HG03460 (cell line): ENCODE measurements at regions not wholly inside any gene's neighbourhood (a gene's known extent, or its start where the extent isn't known, plus 50 kb on each side); places are given as distances from the start of the nearest gene placed in this dataset.

Experiments
- ATAC-seq: cut with Tn5 transposase; IDR thresholded peaks from one replicate; pipeline ENCODE4 v1.9.1; 2021; ENCODE audit not compliant: unreplicated experiment

DNA sequence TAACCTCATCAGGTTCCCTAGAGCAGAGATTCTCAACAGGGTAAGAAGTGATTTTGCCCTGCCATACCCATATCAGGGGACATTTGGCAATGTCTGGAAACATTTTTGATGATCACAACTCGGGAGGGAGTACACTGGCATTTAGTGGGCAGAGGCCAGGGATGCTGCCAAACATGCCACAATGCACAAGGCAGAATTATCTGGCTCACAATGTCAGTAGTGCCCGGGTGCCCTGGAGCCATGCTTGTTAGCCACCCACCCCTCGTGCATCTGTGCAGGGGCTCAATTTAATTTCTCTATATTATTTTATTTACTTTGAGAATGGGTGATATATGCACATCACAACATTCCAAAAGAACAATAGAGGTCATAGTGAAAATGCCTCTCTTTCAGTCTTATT is 82.0 kb upstream of the DHX15 start:
- ATAC-seq = no peak

DNA sequence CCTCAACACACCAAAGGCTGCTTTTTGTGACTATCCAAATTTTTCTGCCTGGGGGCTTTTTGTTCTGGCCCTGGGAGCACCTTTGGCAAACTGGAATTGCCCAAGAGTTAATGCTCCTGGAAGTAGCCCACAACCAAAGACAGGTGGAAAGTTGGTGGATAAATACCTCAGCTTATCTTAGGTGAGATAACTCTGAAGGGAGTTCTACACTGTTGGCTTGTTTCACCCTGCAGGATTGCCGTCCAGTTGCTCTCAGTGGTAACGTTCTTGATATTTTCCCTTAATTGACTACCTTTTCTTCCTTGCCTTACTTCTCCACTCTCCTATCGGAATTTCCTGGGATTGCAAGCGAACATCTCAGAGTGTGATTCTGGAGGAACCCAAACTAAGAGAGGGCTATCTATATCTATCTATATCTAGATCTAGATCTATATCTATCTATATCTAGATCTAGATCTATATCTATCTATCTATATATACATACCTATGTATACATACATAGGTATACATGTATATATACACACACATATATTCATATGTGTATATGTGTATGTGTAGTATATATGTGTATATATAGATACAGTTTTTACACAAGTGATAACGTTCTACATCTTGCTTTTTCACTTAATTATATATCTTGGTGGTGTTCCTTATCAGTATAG is 82.6 kb upstream of the DHX15 start:
- ATAC-seq = no peak

DNA sequence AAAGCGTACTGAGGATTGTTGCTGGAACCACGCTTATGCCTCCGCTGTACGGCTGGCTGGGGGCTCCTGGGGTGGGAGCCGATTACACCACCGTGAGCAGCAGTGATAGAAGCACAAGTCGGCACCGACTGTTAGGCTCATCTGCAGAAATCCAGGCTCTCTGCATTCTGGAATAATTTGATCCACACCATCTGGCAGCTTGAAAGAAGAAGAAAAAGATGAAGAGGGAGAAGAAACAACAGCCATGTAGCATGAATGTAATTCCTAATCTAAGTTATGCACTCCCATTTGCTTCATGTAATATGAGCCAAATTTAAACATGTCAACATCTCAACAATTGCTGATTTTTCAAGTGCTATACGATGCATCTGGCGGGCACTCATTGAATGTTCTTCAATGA is 84.6 kb upstream of the DHX15 start:
- ATAC-seq = no peak

DNA sequence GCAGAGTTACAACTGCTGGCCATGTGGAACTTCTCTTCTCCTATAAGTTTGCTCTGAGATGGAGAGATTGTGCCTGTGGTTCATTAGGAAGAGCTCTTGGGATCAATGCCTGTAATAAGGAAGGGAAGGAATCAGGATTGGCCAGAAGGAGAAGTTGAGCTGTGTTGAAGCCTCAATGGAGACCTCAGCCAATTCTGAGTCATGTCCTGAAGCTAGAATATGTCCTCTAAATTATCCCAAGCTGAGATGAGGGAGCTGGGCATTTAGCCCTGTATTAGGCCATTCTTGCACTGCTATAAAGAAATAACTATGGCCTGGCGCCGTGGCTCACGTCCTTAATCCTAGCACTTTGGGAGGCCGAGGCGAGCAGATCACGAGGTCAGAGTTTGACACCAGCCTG is 85.4 kb upstream of the DHX15 start:
- ATAC-seq = no peak

DNA sequence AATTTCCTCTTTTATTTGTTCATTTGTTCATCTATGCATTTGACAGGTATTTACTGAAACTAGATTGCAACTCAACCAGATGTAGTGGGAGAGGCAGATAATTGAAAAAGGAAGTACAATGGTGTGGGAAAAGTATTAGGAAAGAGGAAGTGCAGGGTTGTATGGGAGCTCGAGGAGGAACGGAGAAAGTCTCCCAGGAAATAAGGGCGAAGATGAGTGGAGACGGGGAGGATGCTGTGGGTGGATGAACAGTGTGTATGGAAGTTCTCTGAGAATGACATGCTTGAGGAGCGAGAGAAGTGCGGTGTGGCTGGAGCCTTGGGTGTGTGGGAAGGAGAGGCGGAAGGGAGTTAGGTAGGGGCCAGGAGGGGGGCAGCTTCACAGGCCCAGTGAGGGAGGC is 87.5 kb upstream of the DHX15 start:
- no peak for ATAC-seq

DNA sequence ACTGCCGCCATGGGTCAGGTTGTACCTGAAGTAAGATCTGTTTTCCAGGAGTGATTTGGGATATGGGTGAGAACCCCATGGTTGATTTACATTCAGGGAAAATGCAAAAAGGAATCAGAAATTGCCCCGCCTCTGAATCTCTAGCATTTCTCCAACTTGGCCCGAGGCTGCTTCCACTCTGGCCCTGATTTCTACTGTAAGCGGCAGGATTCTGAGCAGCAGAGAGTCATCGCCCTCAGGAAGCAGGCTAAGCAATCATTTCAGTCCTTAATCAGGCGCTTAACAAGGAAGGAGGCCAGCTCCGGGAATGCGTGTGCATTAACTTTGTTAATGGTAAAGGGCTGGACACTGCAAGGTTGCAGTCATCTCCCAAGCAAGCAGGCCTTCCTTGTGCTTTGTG is 88.5 kb upstream of the DHX15 start:
- ATAC-seq = no peak

DNA sequence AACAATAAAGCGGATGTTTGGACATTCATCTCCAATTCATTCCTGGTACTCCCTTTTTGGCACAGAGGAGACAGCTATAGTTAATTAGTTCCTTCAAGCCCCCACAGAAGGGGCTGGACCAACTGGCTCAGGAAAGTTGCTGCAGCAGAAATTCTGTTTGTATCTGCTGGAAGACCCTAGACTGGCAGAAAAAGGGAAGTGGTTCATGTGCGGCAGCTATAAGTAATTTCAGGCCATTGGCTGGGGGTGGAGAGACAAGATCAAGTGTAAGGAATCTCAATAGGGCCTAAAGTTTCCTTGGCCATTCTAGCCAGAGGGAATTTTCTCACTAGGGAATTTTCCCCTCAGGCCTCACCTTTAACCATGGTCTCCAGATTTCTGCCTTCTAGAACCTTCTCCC is 89.9 kb upstream of the DHX15 start:
- ATAC-seq = no peak

DNA sequence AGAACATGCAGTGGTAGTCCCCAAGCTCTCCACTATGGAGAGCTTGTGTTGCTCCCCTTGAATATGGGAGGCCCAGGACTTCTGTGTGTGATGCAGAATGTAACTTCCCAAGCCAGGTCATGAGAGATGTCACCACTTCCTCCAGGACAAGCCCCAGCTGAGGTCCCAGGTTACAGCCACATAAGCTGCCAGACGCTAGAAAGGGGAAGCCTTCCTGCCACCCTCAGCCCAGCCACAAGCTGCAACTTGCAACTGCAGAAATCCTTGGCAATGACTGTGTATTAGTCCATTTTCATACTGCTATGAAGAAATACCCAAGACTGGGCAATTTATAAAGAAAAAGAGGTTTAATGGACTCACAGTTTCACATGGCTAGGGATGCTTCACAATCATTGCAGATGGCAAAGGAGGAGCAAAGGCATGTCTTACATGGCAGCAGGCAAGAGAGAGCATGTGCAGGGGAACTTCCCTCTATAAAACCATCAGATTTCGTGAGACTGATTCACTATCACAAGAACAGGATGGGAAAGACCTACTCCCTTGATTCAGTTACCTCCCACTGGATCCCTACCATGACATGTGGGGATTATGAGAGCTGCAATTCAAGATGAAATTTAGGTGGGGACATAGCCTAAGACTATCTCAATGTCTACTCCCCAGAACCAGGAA is 91.5 kb upstream of the DHX15 start:
- ATAC-seq = no peak

DNA sequence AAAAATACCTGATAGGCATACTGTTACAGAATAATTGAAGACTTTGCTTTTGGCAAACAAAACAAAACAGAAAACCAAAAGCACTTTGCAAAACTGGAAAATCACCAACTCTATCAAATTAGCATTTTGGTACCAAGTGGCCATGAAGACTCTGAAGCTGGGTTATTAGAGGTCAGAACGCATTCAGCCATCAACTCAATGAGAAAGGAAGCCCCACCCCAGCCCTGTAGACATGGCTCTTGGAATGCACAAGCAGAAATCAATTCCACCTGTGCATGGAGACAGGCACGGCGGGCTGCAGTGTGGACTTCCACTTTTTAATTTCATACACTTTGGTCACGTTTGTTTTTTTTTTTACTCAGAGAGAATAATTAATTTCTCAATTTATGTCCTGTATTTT is 93.6 kb upstream of the DHX15 start:
- no peak for ATAC-seq

DNA sequence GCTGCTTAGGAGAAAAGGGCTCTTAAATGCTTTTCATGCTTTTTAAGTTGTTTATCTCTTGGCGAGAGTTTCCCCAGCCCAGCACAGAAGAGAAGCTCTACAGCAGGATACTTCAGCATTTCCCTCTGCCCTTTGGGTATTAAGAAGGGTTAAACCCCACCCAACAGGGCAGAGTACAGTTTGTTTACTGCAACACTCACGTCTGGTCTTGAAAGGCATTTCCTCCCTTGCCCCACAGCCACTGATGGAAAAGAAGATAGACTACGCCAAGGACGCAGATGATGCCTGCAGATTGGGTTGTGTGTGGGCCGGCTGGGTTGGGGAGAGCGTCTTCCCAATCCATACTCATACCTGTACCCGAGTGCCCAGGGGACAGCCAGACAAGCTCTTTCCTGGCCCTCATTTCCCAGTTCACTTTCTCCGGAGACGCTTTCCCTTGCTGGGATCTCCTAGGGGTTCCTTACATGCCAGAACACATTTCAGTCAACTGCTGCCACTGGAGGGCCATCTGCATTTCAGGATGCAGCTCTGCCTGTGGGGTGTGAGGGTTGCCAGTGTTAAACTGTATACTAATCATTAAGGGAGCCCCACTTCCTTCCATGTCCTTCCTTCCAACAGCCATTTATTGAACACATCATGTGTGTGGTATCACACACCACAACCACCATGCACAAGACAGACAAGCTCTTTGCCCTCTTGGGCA is 96.5 kb upstream of the DHX15 start:
- no peak for ATAC-seq

DNA sequence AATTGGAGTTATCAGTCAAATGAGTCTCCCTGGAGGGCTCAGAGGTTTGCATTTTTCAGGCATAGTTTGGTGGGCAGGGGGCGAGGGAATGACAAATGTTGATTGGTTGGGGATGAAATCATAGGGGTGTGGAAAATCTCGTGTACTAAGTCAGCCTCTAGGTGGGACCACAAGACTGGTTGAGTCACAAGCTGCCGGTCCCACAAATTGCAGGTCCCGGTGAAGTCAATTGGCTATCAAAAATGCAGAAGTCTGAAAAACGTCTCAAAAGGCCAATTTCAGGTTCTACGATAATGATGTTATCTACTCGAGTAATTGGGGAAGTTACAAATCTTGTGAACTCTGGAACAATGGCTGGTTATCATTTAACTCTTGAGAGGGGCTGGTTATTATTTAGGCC is 98.8 kb upstream of the DHX15 start:
- ATAC-seq = no peak

DNA sequence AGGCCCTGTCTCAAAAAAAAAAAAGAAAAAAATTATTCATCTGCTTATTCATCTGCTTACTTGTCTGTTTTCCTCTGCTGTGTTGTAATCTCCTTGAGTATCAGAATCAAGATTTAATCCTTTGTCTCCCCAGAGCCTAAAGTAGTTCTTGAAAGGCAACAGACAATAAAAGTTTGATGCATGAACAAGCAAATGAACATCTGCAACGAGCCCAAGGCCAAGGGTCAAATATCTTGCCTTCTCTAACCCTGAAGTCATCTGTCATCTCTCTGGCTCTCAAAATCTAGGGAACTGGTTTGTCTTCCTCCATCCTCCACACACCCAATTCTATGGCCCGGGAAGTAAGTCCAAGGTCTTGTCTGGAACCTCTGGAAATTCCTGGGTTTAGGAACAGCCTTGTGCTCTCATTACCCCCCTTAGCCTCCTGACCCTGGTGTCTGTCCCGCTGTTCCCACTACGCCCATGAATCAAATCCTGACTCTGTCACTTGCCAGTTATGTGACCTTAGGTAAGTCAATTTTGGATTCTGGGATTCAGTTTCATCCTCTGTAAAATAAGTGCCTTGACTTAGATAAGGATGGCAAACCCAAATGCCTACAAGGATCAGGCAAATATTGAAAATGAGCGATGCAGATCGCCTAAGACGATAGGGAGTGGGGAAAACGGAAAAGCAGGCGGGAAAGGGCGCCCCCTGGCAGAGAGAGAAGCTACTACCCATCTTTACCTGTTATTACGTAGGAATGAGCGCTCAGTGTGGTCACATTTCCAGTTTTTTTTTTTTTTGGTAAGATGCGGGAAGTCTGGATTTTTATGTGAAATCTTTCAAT is 102.7 kb upstream of the DHX15 start:
- no peak for ATAC-seq

DNA sequence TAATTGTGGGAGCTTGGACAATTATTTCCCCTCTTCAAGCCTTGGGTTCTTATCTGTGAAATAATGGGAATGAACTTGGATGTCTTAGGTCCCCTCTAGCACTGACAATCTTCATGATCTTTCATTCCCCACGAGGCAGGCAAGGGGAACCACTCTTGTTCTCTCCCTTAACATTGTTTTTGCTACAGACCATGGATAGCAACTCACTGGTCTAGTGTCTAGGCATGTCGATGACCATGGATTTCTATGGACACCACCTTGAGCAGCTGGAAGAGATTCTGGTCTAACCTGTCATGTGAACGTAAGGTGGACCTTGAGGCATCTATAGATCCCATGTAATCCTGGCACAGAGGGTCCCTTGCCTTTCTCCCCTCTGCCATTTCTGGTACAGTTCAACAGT is 104.1 kb upstream of the DHX15 start:
- ATAC-seq = no peak

DNA sequence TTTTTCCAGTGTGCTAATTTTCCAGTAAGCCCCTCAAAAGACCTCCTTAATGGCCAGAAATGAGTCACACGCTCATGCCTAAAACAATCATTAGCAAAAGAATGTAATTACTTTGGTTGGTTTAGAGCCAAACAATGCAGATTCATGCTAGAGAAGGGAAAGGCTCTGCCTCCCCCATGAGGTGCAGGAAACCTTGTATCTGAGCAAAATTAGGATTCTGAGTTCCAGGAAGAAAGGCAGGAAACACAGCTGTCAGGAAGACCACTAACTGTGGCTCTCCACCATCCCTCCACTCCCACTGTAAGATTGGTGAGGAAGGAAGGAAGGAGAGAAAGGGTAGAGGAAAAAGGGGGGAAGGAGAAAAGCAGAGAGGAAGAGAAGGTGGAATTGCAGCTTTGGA is 104.9 kb upstream of the DHX15 start:
- no peak for ATAC-seq

DNA sequence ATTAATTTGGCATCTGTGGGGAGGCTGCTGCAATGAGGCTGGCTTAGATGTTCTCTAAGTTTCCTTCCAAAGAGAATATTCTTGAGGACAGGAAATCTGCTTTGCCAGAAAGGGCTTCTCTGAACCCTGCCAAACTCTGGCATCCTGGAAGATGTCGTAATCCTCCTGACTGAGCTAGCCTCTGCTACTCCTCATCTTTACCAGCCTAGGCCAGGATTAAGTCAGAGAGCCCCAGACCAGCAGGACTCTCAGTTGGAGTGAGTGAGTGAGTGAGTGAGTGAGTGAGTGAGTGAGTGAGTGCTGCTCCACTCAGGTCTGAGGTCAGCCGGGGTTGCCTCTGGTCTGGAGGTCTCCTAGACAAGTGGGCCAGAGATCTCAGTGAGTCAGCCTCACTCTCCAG is 104.9 kb upstream of the SOD3 start:
- ATAC-seq = no peak

DNA sequence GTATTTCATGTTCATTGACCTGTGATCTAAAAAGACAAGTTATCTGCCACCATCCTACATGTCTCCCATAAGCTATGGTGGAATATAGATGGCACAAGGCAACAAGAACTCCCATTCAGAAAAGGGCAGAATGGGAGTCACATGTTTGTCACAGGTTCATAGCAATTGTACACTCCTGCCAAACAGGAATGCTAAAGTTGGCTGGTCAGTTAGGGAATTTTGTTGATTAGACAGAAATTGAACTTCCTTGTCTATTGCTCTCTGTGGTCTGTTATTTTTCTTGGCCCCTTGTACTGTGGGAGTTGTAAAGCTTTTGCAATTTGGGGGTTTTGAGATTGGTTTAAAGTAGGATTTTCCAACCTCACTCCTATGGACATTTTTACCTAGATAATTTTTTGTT is 101.7 kb upstream of the SOD3 start:
- ATAC-seq = no peak

DNA sequence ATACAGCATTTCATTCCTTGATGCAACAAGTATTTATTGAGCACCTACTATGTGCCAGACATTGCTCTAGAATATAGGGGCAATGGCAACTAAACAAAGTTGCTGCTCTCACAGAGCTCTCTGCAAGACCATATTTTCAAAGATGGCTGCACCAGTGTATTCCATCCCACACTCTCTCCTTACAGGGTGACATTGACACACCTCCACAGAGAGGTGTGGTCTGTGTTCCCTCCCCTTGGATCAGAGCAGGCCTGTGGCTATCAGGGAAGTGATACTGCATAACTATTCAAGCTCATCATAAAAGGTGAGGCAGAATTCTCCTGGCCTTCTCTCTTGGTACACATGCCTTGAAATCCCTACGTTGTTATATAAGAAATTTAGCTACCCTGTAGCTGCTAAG is 95.3 kb upstream of the SOD3 start:
- no peak for ATAC-seq

DNA sequence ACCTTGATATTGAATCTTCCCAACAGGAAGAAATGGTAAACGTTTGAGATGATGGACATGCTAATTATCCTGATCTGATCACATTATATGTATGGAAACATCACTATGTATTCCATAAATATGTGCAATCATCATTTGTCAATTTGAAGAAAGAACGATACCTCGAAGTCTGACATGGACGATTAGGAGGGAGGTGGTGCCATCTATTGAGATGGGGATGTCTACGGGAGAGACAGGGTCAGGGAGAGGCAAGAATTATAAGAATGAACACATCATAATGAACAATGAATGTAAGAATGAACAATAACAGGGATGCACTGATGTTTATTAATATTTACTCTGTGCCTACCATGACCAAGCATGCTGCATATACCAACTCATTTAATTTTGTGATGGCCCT is 93.7 kb upstream of the SOD3 start:
- ATAC-seq = no peak

DNA sequence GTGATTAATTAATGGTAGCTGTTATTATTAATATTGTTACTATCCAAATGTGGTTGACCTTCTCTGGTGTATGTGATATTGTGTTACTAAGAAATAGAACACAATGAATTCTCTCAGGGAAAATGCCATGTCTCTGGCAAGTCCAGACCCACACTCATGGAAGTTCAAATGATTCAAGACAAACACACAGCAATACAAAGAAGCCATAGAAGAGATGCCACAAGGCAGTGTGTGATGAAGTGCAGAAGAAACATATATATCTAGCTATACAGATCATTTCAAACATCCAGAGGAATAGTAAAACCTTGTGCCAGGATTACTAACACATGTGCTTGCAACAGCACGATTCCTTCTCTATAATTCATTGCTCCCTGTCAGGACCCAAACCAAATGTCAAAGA is 93.1 kb upstream of the SOD3 start:
- no peak for ATAC-seq

DNA sequence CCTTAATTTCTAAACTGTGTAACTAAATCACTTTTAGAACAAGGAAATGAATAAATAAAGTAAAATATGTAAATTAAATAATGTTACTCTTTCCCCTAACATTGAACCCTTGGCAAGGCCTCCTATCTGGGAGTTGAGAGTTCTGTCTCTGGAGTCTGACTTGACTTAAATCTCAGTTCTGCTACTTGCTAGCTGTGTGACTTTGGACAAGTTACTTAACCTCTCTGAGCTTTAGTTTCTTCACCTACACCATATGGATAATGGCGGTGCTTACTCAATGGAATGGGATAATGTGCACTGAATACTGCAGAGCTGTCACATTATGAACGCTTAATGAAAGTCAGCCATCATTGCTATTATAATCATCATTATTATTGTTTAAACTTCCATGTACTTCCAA is 92.1 kb upstream of the SOD3 start:
- ATAC-seq = no peak

DNA sequence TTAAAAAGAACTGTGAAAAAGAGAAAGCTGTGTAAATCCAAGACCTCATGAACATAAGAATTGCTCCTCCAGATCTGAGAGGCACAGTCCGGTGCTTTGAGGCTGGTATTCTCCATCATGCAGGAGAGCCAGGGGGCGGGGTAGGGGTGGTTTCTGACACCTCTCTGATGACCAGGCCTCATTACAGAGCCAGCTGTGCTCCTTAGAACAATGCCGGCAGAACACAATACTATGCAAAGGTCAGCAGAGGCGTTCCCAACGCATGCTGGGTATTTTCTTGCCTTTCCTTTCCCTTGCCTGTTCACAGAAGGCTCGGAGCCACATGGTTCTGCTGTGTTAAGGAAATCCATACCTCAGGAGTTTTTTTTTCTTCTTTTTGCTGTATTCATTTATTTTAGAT is 91.2 kb upstream of the SOD3 start:
- no peak for ATAC-seq
